ENCODE measurements at regions not wholly inside any gene's neighbourhood (a gene's known extent, or its start where the extent isn't known, plus 50 kb on each side); places are given as distances from the start of the nearest gene placed in this dataset.

GRCh38 chr12:97638739-97639138 lies 176.1 kb downstream of the RMST start:
- no peak for DNase-seq (ENCODE audit: extremely low read depth, insufficient read length)
- Histone ChIP-seq H3K36me3 (ENCODE audit: control insufficient read depth, insufficient read depth, low read length) (no peaks in the 10 kb centered on the region), H3K27me3 (replicated peaks; ENCODE audit: control insufficient read depth, insufficient read depth, low read length) (no peaks in the 10 kb centered on the region; the same call in 1 of the 2 replicates), H3K4me3 (replicated peaks; ENCODE audit: low read depth, low read length) (no peak overlapping the region)
- no peak for TF ChIP-seq CTCF (IDR thresholded peaks at IDR 0.05; ENCODE audit: insufficient read depth, low read length, poor library complexity, severe bottlenecking)

GRCh38 chr12:97639702-97640101 lies 177.1 kb downstream of the RMST start:
- DNase-seq (ENCODE audit: extremely low read depth, insufficient read length), result no peak
- Histone ChIP-seq H3K27me3 (replicated peaks; ENCODE audit: control insufficient read depth, insufficient read depth, low read length) (no peaks in the 10 kb centered on the region; the same call in 1 of the 2 replicates), H3K36me3 (ENCODE audit: control insufficient read depth, insufficient read depth, low read length) (no peaks in the 10 kb centered on the region), H3K4me3 (replicated peaks; ENCODE audit: low read depth, low read length) (no peak overlapping the region)
- no peak for TF ChIP-seq CTCF (IDR thresholded peaks at IDR 0.05; ENCODE audit: insufficient read depth, low read length, poor library complexity, severe bottlenecking)

- H3K4me3 ChIP-seq (replicated peaks; ENCODE audit: low read depth, low read length), result no peak overlapping the region
- H3K27me3 ChIP-seq (replicated peaks; ENCODE audit: control insufficient read depth, insufficient read depth, low read length), result no peaks in the 10 kb centered on the region; the same call in 1 of the 2 replicates
- H3K36me3 ChIP-seq (ENCODE audit: control insufficient read depth, insufficient read depth, low read length), result no peaks in the 10 kb centered on the region
- TF ChIP-seq CTCF (IDR thresholded peaks at IDR 0.05; ENCODE audit: insufficient read depth, low read length, poor library complexity, severe bottlenecking), result no peak
- no peak for DNase-seq (ENCODE audit: extremely low read depth, insufficient read length)
Observed at GRCh38 chr12:97640826-97641225, 178.2 kb downstream of the RMST start.

- no peaks in the 10 kb centered on the region for H3K36me3 ChIP-seq (ENCODE audit: control insufficient read depth, insufficient read depth, low read length)
- TF ChIP-seq CTCF (IDR thresholded peaks at IDR 0.05; ENCODE audit: insufficient read depth, low read length, poor library complexity, severe bottlenecking), result no peak
- no peak overlapping the region for H3K4me3 ChIP-seq (replicated peaks; ENCODE audit: low read depth, low read length)
- DNase-seq (ENCODE audit: extremely low read depth, insufficient read length), result no peak
- H3K27me3 ChIP-seq (replicated peaks; ENCODE audit: control insufficient read depth, insufficient read depth, low read length), result no peaks in the 10 kb centered on the region
Observed at GRCh38 chr12:97642911-97643310, 180.3 kb downstream of the RMST start.

- TF ChIP-seq CTCF (IDR thresholded peaks at IDR 0.05; ENCODE audit: insufficient read depth, low read length, poor library complexity, severe bottlenecking), result no peak
- no peaks in the 10 kb centered on the region for H3K36me3 ChIP-seq (ENCODE audit: control insufficient read depth, insufficient read depth, low read length)
- H3K4me3 ChIP-seq (replicated peaks; ENCODE audit: low read depth, low read length), result no peak overlapping the region
- no peaks in the 10 kb centered on the region for H3K27me3 ChIP-seq (replicated peaks; ENCODE audit: control insufficient read depth, insufficient read depth, low read length)
- DNase-seq (ENCODE audit: extremely low read depth, insufficient read length), result no peak
Observed at GRCh38 chr12:97643924-97644323, 181.3 kb downstream of the RMST start.

GRCh38 chr12:97645726-97646125 lies 183.1 kb downstream of the RMST start:
- TF ChIP-seq CTCF (IDR thresholded peaks at IDR 0.05; ENCODE audit: insufficient read depth, low read length, poor library complexity, severe bottlenecking), result no peak
- no peaks in the 10 kb centered on the region for H3K36me3 ChIP-seq (ENCODE audit: control insufficient read depth, insufficient read depth, low read length)
- no peak overlapping the region for H3K4me3 ChIP-seq (replicated peaks; ENCODE audit: low read depth, low read length)
- no peaks in the 10 kb centered on the region for H3K27me3 ChIP-seq (replicated peaks; ENCODE audit: control insufficient read depth, insufficient read depth, low read length)
- no peak for DNase-seq (ENCODE audit: extremely low read depth, insufficient read length)
